ENCODE measurements at regions not wholly inside any gene's neighbourhood (a gene's known extent, or its start where the extent isn't known, plus 50 kb on each side); places are given as distances from the start of the nearest gene placed in this dataset.

DNA sequence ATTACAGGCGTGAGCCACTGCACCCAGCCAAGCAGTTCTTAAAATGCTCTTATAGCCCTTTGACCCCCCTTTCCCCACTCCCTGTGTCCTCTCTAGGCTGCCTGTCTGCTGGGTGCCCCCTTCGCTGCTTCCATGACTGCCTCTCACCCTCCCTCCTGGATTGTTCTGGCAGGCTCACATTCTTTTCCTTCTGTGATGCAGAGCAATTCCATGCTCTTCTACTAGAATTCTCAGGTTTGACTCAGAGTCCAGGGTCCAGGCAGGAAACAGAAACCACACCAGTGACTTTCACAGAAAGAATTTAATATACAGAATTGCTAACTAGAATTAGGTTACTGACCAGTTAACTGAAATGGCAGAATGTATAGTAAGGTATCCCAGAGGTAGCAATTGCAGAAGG is 244.8 kb downstream of the BAMBI start:
- no peak overlapping the region for H3K4me3 ChIP-seq (ENCODE audit: control insufficient read depth, low read depth, low read length)
- DNase-seq (ENCODE audit: low read depth), result peak; percentile 10
- TF ChIP-seq, protein P1, sequence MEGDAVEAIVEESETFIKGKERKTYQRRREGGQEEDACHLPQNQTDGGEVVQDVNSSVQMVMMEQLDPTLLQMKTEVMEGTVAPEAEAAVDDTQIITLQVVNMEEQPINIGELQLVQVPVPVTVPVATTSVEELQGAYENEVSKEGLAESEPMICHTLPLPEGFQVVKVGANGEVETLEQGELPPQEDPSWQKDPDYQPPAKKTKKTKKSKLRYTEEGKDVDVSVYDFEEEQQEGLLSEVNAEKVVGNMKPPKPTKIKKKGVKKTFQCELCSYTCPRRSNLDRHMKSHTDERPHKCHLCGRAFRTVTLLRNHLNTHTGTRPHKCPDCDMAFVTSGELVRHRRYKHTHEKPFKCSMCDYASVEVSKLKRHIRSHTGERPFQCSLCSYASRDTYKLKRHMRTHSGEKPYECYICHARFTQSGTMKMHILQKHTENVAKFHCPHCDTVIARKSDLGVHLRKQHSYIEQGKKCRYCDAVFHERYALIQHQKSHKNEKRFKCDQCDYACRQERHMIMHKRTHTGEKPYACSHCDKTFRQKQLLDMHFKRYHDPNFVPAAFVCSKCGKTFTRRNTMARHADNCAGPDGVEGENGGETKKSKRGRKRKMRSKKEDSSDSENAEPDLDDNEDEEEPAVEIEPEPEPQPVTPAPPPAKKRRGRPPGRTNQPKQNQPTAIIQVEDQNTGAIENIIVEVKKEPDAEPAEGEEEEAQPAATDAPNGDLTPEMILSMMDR (conservative IDR thresholded peaks at IDR 0.05; ENCODE audit: control insufficient read depth, insufficient read depth, low read depth, low read length), result no peak

DNA sequence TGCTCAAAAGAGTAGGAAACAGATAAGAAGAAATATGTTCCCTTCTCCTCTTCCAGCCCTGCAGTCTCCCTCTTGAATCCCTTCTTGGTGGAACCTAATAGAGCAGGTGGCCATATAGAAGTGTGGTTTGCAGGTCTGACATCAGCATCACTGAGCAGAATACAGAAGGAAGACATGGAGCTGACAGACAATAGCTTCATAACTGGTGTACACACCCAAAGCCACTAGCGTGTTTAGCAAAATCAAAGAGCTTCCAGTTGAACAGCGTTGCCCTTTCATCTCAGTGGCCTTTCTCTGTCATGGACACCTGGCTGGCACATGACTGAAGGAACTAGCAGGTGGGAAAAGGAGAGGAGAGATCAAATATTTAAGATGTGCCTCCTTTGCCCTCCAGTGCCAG is 245.5 kb downstream of the BAMBI start:
- TF ChIP-seq, protein P1 (conservative IDR thresholded peaks at IDR 0.05; ENCODE audit: control insufficient read depth, insufficient read depth, low read depth, low read length), result no peak
- no peak overlapping the region for H3K4me3 ChIP-seq (ENCODE audit: control insufficient read depth, low read depth, low read length)
- no peak for DNase-seq (ENCODE audit: low read depth)

DNA sequence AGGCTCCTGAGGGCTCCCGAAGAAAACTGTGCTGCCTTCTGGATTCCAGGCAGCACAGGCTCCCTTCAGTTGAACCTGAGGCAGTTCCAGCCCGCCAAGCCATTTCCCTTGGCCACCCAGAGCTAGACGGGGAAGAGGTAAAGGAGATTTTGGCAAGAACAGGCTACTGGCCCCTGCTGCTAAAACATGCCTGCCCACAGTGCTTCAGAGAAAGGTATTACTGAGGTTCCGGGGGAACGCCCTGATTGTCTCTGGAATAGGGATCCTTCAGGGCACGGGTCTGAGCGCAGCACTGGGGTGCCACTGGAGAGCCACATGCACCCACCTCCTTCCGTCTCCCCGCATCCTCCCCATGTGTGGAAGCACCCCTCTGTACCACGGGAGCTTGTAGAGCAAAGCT is 247.4 kb downstream of the BAMBI start:
- H3K4me3 ChIP-seq (ENCODE audit: control insufficient read depth, low read depth, low read length), result no peak overlapping the region

DNA sequence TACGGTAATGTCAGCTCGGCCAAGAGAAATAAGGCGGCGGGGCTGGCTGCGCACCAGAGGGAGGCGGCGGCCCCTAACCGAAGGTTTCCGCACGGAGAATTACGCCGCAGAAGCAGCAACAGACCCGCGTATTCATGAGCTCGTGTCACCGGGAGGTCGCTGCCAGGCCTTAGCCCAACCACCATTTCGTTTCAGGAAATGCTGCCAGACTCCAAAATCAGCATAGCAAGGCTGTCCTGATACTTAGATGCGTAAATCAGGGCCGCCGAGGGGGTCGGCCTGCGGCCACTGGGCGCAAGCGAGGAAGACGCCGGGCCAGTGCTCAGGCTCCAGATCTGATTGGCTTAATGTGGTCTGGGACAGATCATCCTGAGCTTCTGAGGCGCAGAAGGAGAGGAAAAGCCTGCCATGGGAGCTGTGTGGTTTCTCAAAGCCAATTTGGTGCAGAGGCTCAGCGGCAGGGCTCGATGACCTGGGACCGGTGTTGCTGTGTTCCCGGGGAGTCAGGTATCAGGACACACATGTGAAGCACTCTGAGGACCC is 247.9 kb downstream of the BAMBI start:
- no peak overlapping the region for H3K4me3 ChIP-seq (ENCODE audit: control insufficient read depth, low read depth, low read length)
- TF ChIP-seq, protein P1 (conservative IDR thresholded peaks at IDR 0.05; ENCODE audit: control insufficient read depth, insufficient read depth, low read depth, low read length), result no peak
- DNase-seq (ENCODE audit: low read depth), result no peak

More for the DNA sequence above, 247.4 kb downstream of the BAMBI start:
- TF ChIP-seq, protein P1 (conservative IDR thresholded peaks at IDR 0.05; ENCODE audit: control insufficient read depth, insufficient read depth, low read depth, low read length), result no peak
- no peak for DNase-seq (ENCODE audit: low read depth)

DNA sequence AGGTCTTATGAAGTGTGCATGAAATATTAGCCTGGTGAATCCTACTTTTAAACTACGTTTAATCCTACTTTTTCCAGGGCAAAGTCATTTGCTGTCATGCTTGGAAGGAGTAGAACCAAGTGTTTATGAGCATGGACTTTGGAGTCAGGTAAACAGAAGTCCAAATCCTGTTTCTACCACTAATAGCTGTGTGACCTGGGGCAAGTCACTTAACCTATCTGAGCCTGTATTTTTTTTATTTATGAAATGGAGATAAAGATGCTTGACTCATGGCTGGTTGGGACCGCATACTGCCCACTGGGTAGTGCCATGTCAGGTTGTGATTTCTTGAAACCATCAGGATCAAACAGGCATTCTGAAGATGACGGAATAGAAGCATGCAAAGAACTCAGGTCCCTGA is 249.6 kb downstream of the BAMBI start:
- no peak for DNase-seq (ENCODE audit: low read depth)
- H3K4me3 ChIP-seq (ENCODE audit: control insufficient read depth, low read depth, low read length), result no peak overlapping the region
- TF ChIP-seq, protein P1 (conservative IDR thresholded peaks at IDR 0.05; ENCODE audit: control insufficient read depth, insufficient read depth, low read depth, low read length), result no peak

DNA sequence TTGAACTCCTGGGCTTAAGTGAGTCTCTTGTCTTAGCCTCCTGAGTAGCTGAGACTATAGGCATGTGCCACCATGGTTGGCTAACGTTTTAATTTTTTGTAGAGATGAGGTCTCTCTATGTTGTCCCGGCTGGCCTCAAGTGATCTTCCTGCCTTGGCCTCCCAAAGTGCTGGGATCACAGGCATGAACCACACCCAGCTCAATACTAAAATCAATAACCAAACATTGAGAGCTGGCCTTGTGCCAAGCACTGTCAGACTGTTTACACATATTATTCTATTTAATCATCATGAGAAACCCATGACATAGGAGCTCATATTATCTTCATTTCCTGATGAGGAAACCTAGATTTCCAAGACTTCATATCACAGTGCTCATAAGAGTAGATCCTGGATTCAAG is 251.2 kb downstream of the BAMBI start:
- TF ChIP-seq, protein P1 (conservative IDR thresholded peaks at IDR 0.05; ENCODE audit: control insufficient read depth, insufficient read depth, low read depth, low read length), result no peak
- no peak overlapping the region for H3K4me3 ChIP-seq (ENCODE audit: control insufficient read depth, low read depth, low read length)
- DNase-seq (ENCODE audit: low read depth), result peak; percentile 6

DNA sequence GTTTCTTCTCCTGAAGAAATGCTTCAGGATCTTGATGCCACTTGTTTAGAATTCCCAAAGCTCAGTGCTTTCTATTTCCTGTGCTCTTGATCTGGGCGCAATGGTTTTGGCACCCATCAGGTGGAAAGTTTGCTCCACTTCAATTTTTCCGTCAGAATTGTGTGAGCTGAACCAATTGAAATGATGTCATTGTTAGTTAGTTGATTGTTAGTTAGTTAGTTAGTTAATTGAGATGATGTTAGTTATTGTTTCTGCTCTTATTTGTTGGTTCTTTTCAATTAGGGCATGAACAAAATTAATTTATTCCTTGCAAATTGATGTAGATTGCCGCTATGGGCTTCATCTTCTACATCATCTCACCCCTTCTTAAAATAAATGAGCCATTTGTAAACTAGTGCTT is 252.6 kb downstream of the BAMBI start:
- H3K4me3 ChIP-seq (ENCODE audit: control insufficient read depth, low read depth, low read length), result no peak overlapping the region
- no peak for DNase-seq (ENCODE audit: low read depth)
- TF ChIP-seq, protein P1 (conservative IDR thresholded peaks at IDR 0.05; ENCODE audit: control insufficient read depth, insufficient read depth, low read depth, low read length), result no peak

Measured in fibroblast of mammary gland (primary cell).